HepG2 (cell line): ENCODE measurements at regions not wholly inside any gene's neighbourhood (a gene's known extent, or its start where the extent isn't known, plus 50 kb on each side); places are given as distances from the start of the nearest gene placed in this dataset.

ENCODE experiments used
- ATAC-seq: fragments of 200-7000 bp; cut with Tn5 transposase; 3 replicates; pipeline ENCODE4 v1.9.1; 2020; ENCODE audit warnings: mild to moderate bottlenecking, moderate library complexity
- BruUV-seq: library from RNA; stranded (reverse); fragments of 400-500 nt; replicated peaks from 2 replicates; lab custom pipeline; 2021; lab: Mats Ljungman, UMichigan
- CTCF ChIA-PET: fragments of 300-600 bp; formaldehyde crosslinking; extraction: SDS; loops from one replicate; lab custom pipeline; 2021; ENCODE audit warnings: low total read pairs, inconsistent platforms, low intra/inter-chr PET ratio; lab: Yijun Ruan, JAX
- POLR2A ChIA-PET: fragments of 350-600 bp; sonication (Branson Sonifier 250); formaldehyde crosslinking; loops from one replicate; lab custom pipeline; 2020; ENCODE audit warnings: antibody characterized with exemption, inconsistent platforms; lab: Yijun Ruan, JAX
- DNase-seq: peaks from one replicate; pipeline ENCODE4 v3.0.0-alpha.2; 2015; ENCODE audit warnings: low spot score
- FAIRE-seq: peaks from 3 replicates; lab custom pipeline; 2011; peaks lifted over from hg19 to GRCh38; lab: Jason Lieb, UNC
- H2AFZ ChIP-seq: one replicate; pipeline ENCODE4 v1.6.1; 2011; ENCODE audit warnings: low read length, inconsistent platforms
- H3K27ac ChIP-seq: fragments of 300-600 bp; 3 replicates; pipeline ENCODE4 v1.8.0; 2011; ENCODE audit warnings: mixed run types, mild to moderate bottlenecking, mixed read lengths, low read length, inconsistent platforms; ENCODE audit not compliant: insufficient read depth; ENCODE audit errors: extremely low read length
- H3K27me3 ChIP-seq, 2 experiments: fragments of 200-600 bp in 1 of 2; 2 replicates in 1 of 2; 3 replicates in 1 of 2; pipeline versions ENCODE4 v1.6.0 to v1.8.0; 2011; ENCODE audit warnings: low read length in 2 of 2, mild to moderate bottlenecking in 2 of 2, moderate library complexity in 2 of 2, inconsistent platforms in 1 of 2; ENCODE audit not compliant: insufficient read depth in 2 of 2, control insufficient read depth in 1 of 2
- H3K36me3 ChIP-seq, 2 experiments: fragments of 200-600 bp in 1 of 2; replicated peaks in 1 of 2; 2 replicates in 1 of 2; 3 replicates in 1 of 2; pipeline versions ENCODE4 v1.5.1 to v1.8.0; 2011; ENCODE audit warnings: low read length in 2 of 2, inconsistent platforms in 1 of 2; ENCODE audit not compliant: insufficient read depth in 2 of 2, control insufficient read depth in 1 of 2
- H3K4me1 ChIP-seq: 2 replicates; pipeline ENCODE4 v1.5.1; 2012; ENCODE audit warnings: low read length, inconsistent platforms; ENCODE audit not compliant: insufficient read depth
- H3K4me2 ChIP-seq: 2 replicates; pipeline ENCODE4 v1.6.0; 2011; ENCODE audit warnings: low read depth, low read length, inconsistent platforms
- H3K4me3 ChIP-seq, 3 experiments: fragments of 200-600 bp in 1 of 3; sonication (generic), shearing (Covaris generic) in 1 of 3; replicated peaks in 1 of 3; 2 replicates each; pipeline ENCODE4 v1.5.1; 2011 to 2016; ENCODE audit warnings: low read length in 3 of 3, inconsistent platforms in 2 of 3, low read depth in 2 of 3, mild to moderate bottlenecking in 2 of 3, control low read depth in 1 of 3, mixed read lengths in 1 of 3; ENCODE audit not compliant: insufficient read depth in 1 of 3
- H3K79me2 ChIP-seq: one replicate; pipeline ENCODE4 v1.6.1; 2011; ENCODE audit warnings: low read length, inconsistent platforms; ENCODE audit not compliant: insufficient read depth
- H3K9ac ChIP-seq: 2 replicates; pipeline ENCODE4 v1.6.0; 2011; ENCODE audit warnings: mild to moderate bottlenecking, low read depth, low read length, inconsistent platforms; ENCODE audit not compliant: insufficient read depth
- H3K9me3 ChIP-seq: 2 replicates; pipeline ENCODE4 v1.5.1; 2012; ENCODE audit warnings: mild to moderate bottlenecking, low read length
- H4K20me1 ChIP-seq: 2 replicates; pipeline ENCODE4 v1.6.0; 2011; ENCODE audit warnings: inconsistent platforms, mild to moderate bottlenecking, low read length, moderate library complexity; ENCODE audit not compliant: insufficient read depth
- CAMTA2 ChIP-seq: sonication (generic); formaldehyde crosslinking; IDR thresholded peaks from 2 replicates; pipeline ENCODE4 v1.4.0; 2020; ENCODE audit warnings: mild to moderate bottlenecking, missing genetic modification reagents, borderline replicate concordance
- CC2D1A ChIP-seq: sonication (generic); formaldehyde crosslinking; IDR thresholded peaks from 2 replicates; pipeline ENCODE4 v1.8.1; 2023; ENCODE audit warnings: mild to moderate bottlenecking, missing genetic modification reagents
- CENPX ChIP-seq: sonication (generic); formaldehyde crosslinking; IDR thresholded peaks from 2 replicates; pipeline ENCODE4 v1.9.0; 2021; ENCODE audit warnings: mild to moderate bottlenecking, missing genetic modification reagents, moderate library complexity
- JDP2 ChIP-seq: sonication (generic); formaldehyde crosslinking; IDR thresholded peaks from 2 replicates; pipeline ENCODE4 v1.8.1; 2022; ENCODE audit warnings: missing genetic modification reagents, borderline replicate concordance
- SIX1 ChIP-seq: sonication (generic); formaldehyde crosslinking; IDR thresholded peaks from 2 replicates; pipeline ENCODE4 v1.4.0; 2020; ENCODE audit warnings: missing genetic modification reagents, borderline replicate concordance
- TAF15 ChIP-seq: fragments of 200-400 bp; formaldehyde crosslinking; IDR thresholded peaks from one replicate; pipeline ENCODE4 v1.6.1; 2018; ENCODE audit warnings: mild to moderate bottlenecking, low read depth, low read length; ENCODE audit not compliant: poor library complexity, severe bottlenecking
- ZMYM4 ChIP-seq: sonication (generic); formaldehyde crosslinking; IDR thresholded peaks from 2 replicates; pipeline ENCODE4 v1.8.1; 2023; ENCODE audit warnings: mild to moderate bottlenecking, missing genetic modification reagents
- ZNF350 ChIP-seq: sonication (generic); formaldehyde crosslinking; IDR thresholded peaks from 2 replicates; pipeline ENCODE4 v1.4.0; 2020; ENCODE audit warnings: mild to moderate bottlenecking, low read depth, missing genetic modification reagents, borderline replicate concordance
- WGBS: methylation state at CpG from one replicate; pipeline ENCODE4 v1.1.6; 2017; ENCODE audit warnings: low lambda C conversion rate; 5-methylcytosine and 5-hydroxymethylcytosine counted together
- in situ Hi-C: cut with HindIII; loops from 2 replicates; pipeline ENCODE4 v1.10.0; 2017; ENCODE audit warnings: low pct_unique_long_range_greater_than_20kb; ENCODE audit not compliant: extremely low pct_ligation_motif_present
- intact Hi-C: fragments of 100-400 bp; cut with micrococcal nuclease; formaldehyde crosslinking; loops from one replicate; pipeline ENCODE4 v1.10.0; 2022; ENCODE audit not compliant: unreplicated experiment
- TF ChIP-seq, protein P1 (sequence below): sonication (generic); formaldehyde crosslinking; IDR thresholded peaks from 2 replicates; pipeline ENCODE4 v1.5.0; 2020; ENCODE audit warnings: missing genetic modification reagents
- TF ChIP-seq, protein P2 (sequence below): sonication (generic); formaldehyde crosslinking; IDR thresholded peaks from 2 replicates; pipeline ENCODE4 v1.4.0; 2020; ENCODE audit warnings: missing genetic modification reagents, mild to moderate bottlenecking, borderline replicate concordance
- TF ChIP-seq, protein P3 (sequence below): sonication (generic); formaldehyde crosslinking; IDR thresholded peaks from 2 replicates; pipeline ENCODE4 v1.4.0; 2020; ENCODE audit warnings: missing genetic modification reagents
- TF ChIP-seq, protein P4 (sequence below): IDR thresholded peaks from 2 replicates; pipeline ENCODE4 v1.4.0; 2020; ENCODE audit warnings: mild to moderate bottlenecking, missing genetic modification reagents

DNA sequence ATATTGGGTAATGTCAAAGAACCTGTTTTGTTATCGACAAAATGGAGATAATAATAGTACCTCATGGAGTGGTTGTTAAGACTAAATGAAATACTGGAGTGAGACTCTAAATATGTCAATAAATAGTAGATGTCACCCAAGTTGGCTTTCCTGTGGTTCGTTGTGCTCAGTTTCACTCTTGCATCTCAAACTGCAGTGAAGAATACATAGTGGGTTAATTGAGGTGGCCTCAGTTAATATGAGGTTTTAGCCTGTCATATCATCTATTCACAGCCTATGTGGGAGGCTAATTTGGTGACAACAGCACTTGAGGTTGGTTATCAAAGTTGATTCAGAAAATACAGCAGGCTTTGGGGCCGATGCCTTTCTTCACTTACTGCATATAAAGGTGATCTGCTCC, 485.5 kb upstream of the SUCLG2 start:
- H2AFZ ChIP-seq, result no peak overlapping the region
- no peak overlapping the region for H3K9ac ChIP-seq
- no peak for FAIRE-seq
- 0 out of 5 replicates have a peak, but pooled peaks cover 0 to 3% of the 10 kb centered on the region in 2 experiments for H3K27me3 ChIP-seq
- H3K4me2 ChIP-seq, result no peak overlapping the region
- H3K79me2 ChIP-seq, result no peaks in the 10 kb centered on the region
- no peak for DNase-seq
- ChIA-PET CTCF (no interaction called here), POLR2A (no interaction called here)
- no peaks in the 10 kb centered on the region for H3K4me1 ChIP-seq
- 2% methylated on average over 3 of the region's 3 CpGs for WGBS
- intact Hi-C loops (no loop called here), in situ Hi-C loops (no loop called here)
- no peak for TF ChIP-seq CC2D1A (CRISPR knock-in tag)
- TF ChIP-seq, protein P1, sequence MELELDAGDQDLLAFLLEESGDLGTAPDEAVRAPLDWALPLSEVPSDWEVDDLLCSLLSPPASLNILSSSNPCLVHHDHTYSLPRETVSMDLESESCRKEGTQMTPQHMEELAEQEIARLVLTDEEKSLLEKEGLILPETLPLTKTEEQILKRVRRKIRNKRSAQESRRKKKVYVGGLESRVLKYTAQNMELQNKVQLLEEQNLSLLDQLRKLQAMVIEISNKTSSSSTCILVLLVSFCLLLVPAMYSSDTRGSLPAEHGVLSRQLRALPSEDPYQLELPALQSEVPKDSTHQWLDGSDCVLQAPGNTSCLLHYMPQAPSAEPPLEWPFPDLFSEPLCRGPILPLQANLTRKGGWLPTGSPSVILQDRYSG (CRISPR knock-in tag), result no peak
- no peak for TF ChIP-seq CAMTA2
- TF ChIP-seq CENPX (CRISPR knock-in tag), result no peak
- TF ChIP-seq, protein P2, sequence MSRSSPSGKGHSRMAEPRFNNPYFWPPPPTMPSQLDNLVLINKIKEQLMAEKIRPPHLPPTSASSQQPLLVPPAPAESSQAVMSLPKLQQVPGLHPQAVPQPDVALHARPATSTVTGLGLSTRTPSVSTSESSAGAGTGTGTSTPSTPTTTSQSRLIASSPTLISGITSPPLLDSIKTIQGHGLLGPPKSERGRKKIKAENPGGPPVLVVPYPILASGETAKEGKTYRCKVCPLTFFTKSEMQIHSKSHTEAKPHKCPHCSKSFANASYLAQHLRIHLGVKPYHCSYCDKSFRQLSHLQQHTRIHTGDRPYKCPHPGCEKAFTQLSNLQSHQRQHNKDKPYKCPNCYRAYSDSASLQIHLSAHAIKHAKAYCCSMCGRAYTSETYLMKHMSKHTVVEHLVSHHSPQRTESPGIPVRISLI, result no peak
- no peak for TF ChIP-seq SIX1
- no peak for TF ChIP-seq ZNF350
- TF ChIP-seq TAF15, result no peak
- TF ChIP-seq, protein P3, sequence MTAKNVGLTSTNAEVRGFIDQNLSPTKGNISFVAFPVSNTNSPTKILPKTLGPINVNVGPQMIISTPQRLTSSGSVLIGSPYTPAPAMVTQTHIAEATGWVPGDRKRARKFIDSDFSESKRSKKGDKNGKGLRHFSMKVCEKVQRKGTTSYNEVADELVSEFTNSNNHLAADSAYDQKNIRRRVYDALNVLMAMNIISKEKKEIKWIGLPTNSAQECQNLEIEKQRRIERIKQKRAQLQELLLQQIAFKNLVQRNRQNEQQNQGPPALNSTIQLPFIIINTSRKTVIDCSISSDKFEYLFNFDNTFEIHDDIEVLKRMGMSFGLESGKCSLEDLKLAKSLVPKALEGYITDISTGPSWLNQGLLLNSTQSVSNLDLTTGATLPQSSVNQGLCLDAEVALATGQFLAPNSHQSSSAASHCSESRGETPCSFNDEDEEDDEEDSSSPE (CRISPR knock-in tag), result no peak
- no peak for TF ChIP-seq ZMYM4
- TF ChIP-seq, protein P4, sequence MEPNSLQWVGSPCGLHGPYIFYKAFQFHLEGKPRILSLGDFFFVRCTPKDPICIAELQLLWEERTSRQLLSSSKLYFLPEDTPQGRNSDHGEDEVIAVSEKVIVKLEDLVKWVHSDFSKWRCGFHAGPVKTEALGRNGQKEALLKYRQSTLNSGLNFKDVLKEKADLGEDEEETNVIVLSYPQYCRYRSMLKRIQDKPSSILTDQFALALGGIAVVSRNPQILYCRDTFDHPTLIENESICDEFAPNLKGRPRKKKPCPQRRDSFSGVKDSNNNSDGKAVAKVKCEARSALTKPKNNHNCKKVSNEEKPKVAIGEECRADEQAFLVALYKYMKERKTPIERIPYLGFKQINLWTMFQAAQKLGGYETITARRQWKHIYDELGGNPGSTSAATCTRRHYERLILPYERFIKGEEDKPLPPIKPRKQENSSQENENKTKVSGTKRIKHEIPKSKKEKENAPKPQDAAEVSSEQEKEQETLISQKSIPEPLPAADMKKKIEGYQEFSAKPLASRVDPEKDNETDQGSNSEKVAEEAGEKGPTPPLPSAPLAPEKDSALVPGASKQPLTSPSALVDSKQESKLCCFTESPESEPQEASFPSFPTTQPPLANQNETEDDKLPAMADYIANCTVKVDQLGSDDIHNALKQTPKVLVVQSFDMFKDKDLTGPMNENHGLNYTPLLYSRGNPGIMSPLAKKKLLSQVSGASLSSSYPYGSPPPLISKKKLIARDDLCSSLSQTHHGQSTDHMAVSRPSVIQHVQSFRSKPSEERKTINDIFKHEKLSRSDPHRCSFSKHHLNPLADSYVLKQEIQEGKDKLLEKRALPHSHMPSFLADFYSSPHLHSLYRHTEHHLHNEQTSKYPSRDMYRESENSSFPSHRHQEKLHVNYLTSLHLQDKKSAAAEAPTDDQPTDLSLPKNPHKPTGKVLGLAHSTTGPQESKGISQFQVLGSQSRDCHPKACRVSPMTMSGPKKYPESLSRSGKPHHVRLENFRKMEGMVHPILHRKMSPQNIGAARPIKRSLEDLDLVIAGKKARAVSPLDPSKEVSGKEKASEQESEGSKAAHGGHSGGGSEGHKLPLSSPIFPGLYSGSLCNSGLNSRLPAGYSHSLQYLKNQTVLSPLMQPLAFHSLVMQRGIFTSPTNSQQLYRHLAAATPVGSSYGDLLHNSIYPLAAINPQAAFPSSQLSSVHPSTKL (CRISPR knock-in tag), result no peak
- no peak for TF ChIP-seq JDP2 (CRISPR knock-in tag)
- no peak overlapping the region for H3K4me3 ChIP-seq
- no TSS peak for BruUV-seq
- H3K27ac ChIP-seq, result no peak overlapping the region
- H3K9me3 ChIP-seq, result no peaks in the 10 kb centered on the region
- no peak for ATAC-seq
- H3K36me3 ChIP-seq, result no peaks in the 10 kb centered on the region
- no peaks in the 10 kb centered on the region for H4K20me1 ChIP-seq
